CD14-positive monocyte (primary cell): ENCODE measurements at regions not wholly inside any gene's neighbourhood (a gene's known extent, or its start where the extent isn't known, plus 50 kb on each side); places are given as distances from the start of the nearest gene placed in this dataset.
A peak's percentile ranks its signal among the peaks of the same experiment; 100 is the strongest.

Experiments
- DNase-seq, 3 donors: peaks; one replicate each; pipeline ENCODE4 v3.0.0-alpha.2; 2011 to 2022
- H2AFZ ChIP-seq: 2 replicates; pipeline ENCODE4 v1.6.0; 2012; ENCODE audit warnings: mild to moderate bottlenecking, low read depth, low read length, inconsistent platforms; ENCODE audit not compliant: insufficient read depth, poor library complexity, severe bottlenecking
- H3K27ac ChIP-seq, 2 donors: 1 replicate in 1 of 2; 2 replicates in 1 of 2; pipeline ENCODE4 v1.5.1; 2012 to 2013; ENCODE audit warnings: low read length in 2 of 2, control low read depth in 1 of 2, inconsistent platforms in 1 of 2, low read depth in 1 of 2, mild to moderate bottlenecking in 1 of 2
- H3K27me3 ChIP-seq, 2 donors: one replicate each; pipeline versions ENCODE4 v1.6.0 to v1.6.1; 2011 to 2013; ENCODE audit warnings: low read length in 2 of 2; ENCODE audit not compliant: control insufficient read depth in 2 of 2, insufficient read depth in 2 of 2
- H3K36me3 ChIP-seq, 2 donors: replicated peaks in 1 of 2; 1 replicate in 1 of 2; 2 replicates in 1 of 2; pipeline versions ENCODE4 v1.5.1 to v1.6.1; 2012 to 2013; ENCODE audit warnings: low read length in 2 of 2, control low read depth in 1 of 2, inconsistent platforms in 1 of 2, mild to moderate bottlenecking in 1 of 2; ENCODE audit not compliant: insufficient read depth in 2 of 2, control insufficient read depth in 1 of 2
- H3K4me1 ChIP-seq, 2 donors: 1 replicate in 1 of 2; 2 replicates in 1 of 2; pipeline versions ENCODE4 v1.5.1 to v1.6.1; 2012 to 2013; ENCODE audit warnings: low read length in 2 of 2, control low read depth in 1 of 2, inconsistent platforms in 1 of 2, mild to moderate bottlenecking in 1 of 2, moderate library complexity in 1 of 2; ENCODE audit not compliant: insufficient read depth in 2 of 2, control insufficient read depth in 1 of 2
- H3K4me2 ChIP-seq: replicated peaks from 2 replicates; pipeline ENCODE3; 2012; ENCODE audit warnings: low read length, moderate library complexity, mild to moderate bottlenecking; ENCODE audit not compliant: poor library complexity, severe bottlenecking; ENCODE audit errors: extremely low read depth
- H3K4me3 ChIP-seq, 3 experiments: fragments of 200-600 bp in 1 of 3; sonication (generic) in 1 of 3; replicated peaks in 1 of 3; 1 replicate in 2 of 3; 2 replicates in 1 of 3; pipeline ENCODE4 v1.5.1; 2011 to 2013; ENCODE audit warnings: low read length in 3 of 3, mild to moderate bottlenecking in 3 of 3, control low read depth in 2 of 3, low read depth in 2 of 3, inconsistent platforms in 1 of 3, moderate library complexity in 1 of 3
- H3K79me2 ChIP-seq: 2 replicates; pipeline ENCODE4 v1.6.0; 2012; ENCODE audit warnings: mild to moderate bottlenecking, control low read depth, inconsistent platforms, low read length, moderate library complexity; ENCODE audit not compliant: insufficient read depth
- H3K9ac ChIP-seq: 2 replicates; pipeline ENCODE4 v1.6.0; 2017; ENCODE audit warnings: low read length, mild to moderate bottlenecking; ENCODE audit not compliant: insufficient read depth, poor library complexity, severe bottlenecking
- H3K9me3 ChIP-seq, 2 donors: replicated peaks in 1 of 2; 1 replicate in 1 of 2; 2 replicates in 1 of 2; pipeline versions ENCODE4 v1.5.1 to v1.6.1; 2012 to 2013; ENCODE audit warnings: low read length in 2 of 2, control low read depth in 1 of 2; ENCODE audit not compliant: control insufficient read depth in 1 of 2, insufficient read depth in 1 of 2
- H4K20me1 ChIP-seq: 2 replicates; pipeline ENCODE4 v1.6.0; 2012; ENCODE audit warnings: mild to moderate bottlenecking, low read length, control low read depth, moderate library complexity; ENCODE audit not compliant: insufficient read depth
- H3K27ac Mint-ChIP-seq, 7 donors: one replicate each; pipeline ENCODE4 v1.8.0; 2020; ENCODE audit warnings: mild to moderate bottlenecking in 7 of 7, mixed read lengths in 7 of 7, moderate library complexity in 6 of 7, inconsistent platforms in 2 of 7
- H3K27me3 Mint-ChIP-seq, 3 donors: one replicate each; pipeline ENCODE4 v1.8.0; 2021 to 2022; ENCODE audit warnings: low read depth in 3 of 3, mild to moderate bottlenecking in 3 of 3, mixed read lengths in 3 of 3, moderate library complexity in 3 of 3, inconsistent platforms in 1 of 3
- H3K36me3 Mint-ChIP-seq, 2 donors: one replicate each; pipeline ENCODE4 v1.8.0; 2020; ENCODE audit warnings: mixed read lengths in 2 of 2, inconsistent platforms in 1 of 2, mild to moderate bottlenecking in 1 of 2
- H3K4me1 Mint-ChIP-seq: one replicate; pipeline ENCODE4 v1.8.0; 2020; ENCODE audit warnings: mild to moderate bottlenecking, mixed read lengths
- H3K4me3 Mint-ChIP-seq, 2 donors: one replicate each; pipeline ENCODE4 v1.8.0; 2020; ENCODE audit warnings: mild to moderate bottlenecking in 2 of 2, mixed read lengths in 2 of 2, moderate library complexity in 1 of 2
- H3K9me3 Mint-ChIP-seq, 7 donors: one replicate each; pipeline ENCODE4 v1.8.0; 2020 to 2022; ENCODE audit warnings: mixed read lengths in 7 of 7, mild to moderate bottlenecking in 6 of 7, moderate library complexity in 6 of 7, inconsistent platforms in 2 of 7
- CTCF ChIP-seq: fragments of 200-600 bp; IDR thresholded peaks from one replicate; pipeline ENCODE4 v1.8.0; 2022; ENCODE audit warnings: antibody characterized with exemption, mild to moderate bottlenecking
- WGBS: methylation state at CpG from one replicate; pipeline ENCODE4 v1.1.5; 2013; ENCODE audit warnings: missing lambda C conversion rate; ENCODE audit not compliant: insufficient coverage; 5-methylcytosine and 5-hydroxymethylcytosine counted together
- intact Hi-C, 2 donors: fragments of 100-400 bp; cut with micrococcal nuclease; formaldehyde crosslinking; loops; one replicate each; pipeline versions ENCODE4 v1.15.0 to v1.15.1; 2023

GRCh38 chrX:4909348-4909747, 1195.9 kb upstream of the PRKX start:
- peaks cover 0 to 6% (median 0%) of the 10 kb centered on the region in 3 donors for H3K27me3 Mint-ChIP-seq
- Histone ChIP-seq H3K36me3 (no peaks in the 10 kb centered on the region), H3K4me1 (peaks cover 9 to 41% of the 10 kb centered on the region in 2 donors), H3K27me3 (no peaks in the 10 kb centered on the region), H4K20me1 (no peaks in the 10 kb centered on the region), H3K9ac (peak overlapping the region; percentile 53), H3K79me2 (no peaks in the 10 kb centered on the region), H2AFZ (peak overlapping the region; percentile 57), H3K4me3 (peak overlapping the region; percentile 4 to 78 (median 75)), H3K27ac (peak overlapping the region in 1 of 2 donors; percentile 89), H3K4me2 (peak overlapping the region; percentile 67), H3K9me3 (no peaks in the 10 kb centered on the region)
- H3K27ac Mint-ChIP-seq = peak overlapping the region; percentile 90 to 99 (median 93)
- H3K4me3 Mint-ChIP-seq = peak overlapping the region; percentile 66 to 86
- intact Hi-C loops = no loop called here
- WGBS = no CpG with 5 or more reads among the region's 5 CpGs
- H3K36me3 Mint-ChIP-seq = no peaks in the 10 kb centered on the region
- H3K4me1 Mint-ChIP-seq = peaks cover 25% of the 10 kb centered on the region
- TF ChIP-seq CTCF = no peak
- DNase-seq = peak; percentile 35 to 42 (median 39)
- peaks cover 0 to 10% (median 6%) of the 10 kb centered on the region in 7 donors for H3K9me3 Mint-ChIP-seq

- H3K27me3 ChIP-seq = no peaks in the 10 kb centered on the region
- H3K4me1 Mint-ChIP-seq = peaks cover 21% of the 10 kb centered on the region
- intact Hi-C loops = no loop called here
- no peaks in the 10 kb centered on the region for H3K9me3 ChIP-seq
- no peak overlapping the region for H3K27ac ChIP-seq
- H3K9me3 Mint-ChIP-seq = peaks cover 0 to 2% (median 2%) of the 10 kb centered on the region in 7 donors
- no peaks in the 10 kb centered on the region for H4K20me1 ChIP-seq
- H3K9ac ChIP-seq = no peak overlapping the region
- peak in 2 of 3 donors; percentile 0 to 3 for DNase-seq
- H3K4me3 ChIP-seq = peak overlapping the region in 1 of 3 experiments; percentile 19
- peak overlapping the region; percentile 47 for H3K4me2 ChIP-seq
- peaks cover 0 to 4% (median 0%) of the 10 kb centered on the region in 3 donors for H3K27me3 Mint-ChIP-seq
- H3K36me3 ChIP-seq = no peaks in the 10 kb centered on the region
- H3K36me3 Mint-ChIP-seq = no peaks in the 10 kb centered on the region
- H3K4me3 Mint-ChIP-seq = no peak overlapping the region
- no peak overlapping the region for H2AFZ ChIP-seq
- peaks cover 9 to 34% of the 10 kb centered on the region in 2 donors for H3K4me1 ChIP-seq
- no CpG with 5 or more reads among the region's 6 CpGs for WGBS
- H3K79me2 ChIP-seq = no peaks in the 10 kb centered on the region
- H3K27ac Mint-ChIP-seq = peak overlapping the region in 4 of 7 donors; percentile 5 to 78 (median 54)
- TF ChIP-seq CTCF = no peak
These were observed 1192.1 kb upstream of the PRKX start for GRCh38 chrX:4905576-4905975.
